Parathyroid adenoma (tissue), 2 donors: ENCODE measurements at regions not wholly inside any gene's neighbourhood (a gene's known extent, or its start where the extent isn't known, plus 50 kb on each side); places are given as distances from the start of the nearest gene placed in this dataset.

Experiments used
- H2AFZ ChIP-seq: fragments of 300-600 bp; sonication (generic); one replicate; pipeline ENCODE4 v1.7.0; 2017; ENCODE audit warnings: antibody characterized with exemption, mild to moderate bottlenecking
- H3K27ac ChIP-seq: fragments of 300-600 bp; sonication (generic); one replicate; pipeline ENCODE4 v1.7.0; 2017
- H3K27me3 ChIP-seq: fragments of 300-600 bp; sonication (generic); one replicate; pipeline ENCODE4 v1.7.0; 2017; ENCODE audit warnings: low read length; ENCODE audit not compliant: control insufficient read depth, insufficient read depth
- H3K36me3 ChIP-seq: fragments of 300-600 bp; sonication (generic); one replicate; pipeline ENCODE4 v1.7.0; 2017; ENCODE audit warnings: low read length; ENCODE audit not compliant: control insufficient read depth, insufficient read depth
- H3K4me1 ChIP-seq: fragments of 300-600 bp; sonication (generic); one replicate; pipeline ENCODE4 v1.7.0; 2017; ENCODE audit warnings: control low read depth
- H3K4me2 ChIP-seq: fragments of 300-600 bp; sonication (generic); one replicate; pipeline ENCODE4 v1.7.0; 2017; ENCODE audit warnings: low read length
- H3K4me3 ChIP-seq: fragments of 300-600 bp; sonication (generic); one replicate; pipeline ENCODE4 v1.7.0; 2017; ENCODE audit warnings: low read depth, low read length
- H3K79me2 ChIP-seq: fragments of 300-600 bp; sonication (generic); one replicate; pipeline ENCODE4 v1.7.0; 2017; ENCODE audit warnings: control low read depth
- H3K9ac ChIP-seq: fragments of 300-600 bp; sonication (generic); one replicate; pipeline ENCODE4 v1.7.0; 2017; ENCODE audit warnings: mild to moderate bottlenecking
- H3K9me3 ChIP-seq: fragments of 300-600 bp; sonication (generic); one replicate; pipeline ENCODE4 v1.7.0; 2017; ENCODE audit warnings: low read length; ENCODE audit not compliant: control insufficient read depth
- CTCF ChIP-seq: fragments of 300-600 bp; sonication (generic); IDR thresholded peaks from one replicate; pipeline ENCODE4 v1.7.0; 2017; ENCODE audit warnings: antibody characterized with exemption, mild to moderate bottlenecking
- donor health status: primary hyperparathyroidism.

- H3K4me2 ChIP-seq, result no peak overlapping the region
- no peaks in the 10 kb centered on the region for H3K4me1 ChIP-seq
- H3K9me3 ChIP-seq, result no peaks in the 10 kb centered on the region
- no peak overlapping the region for H3K27ac ChIP-seq
- no peak overlapping the region for H3K4me3 ChIP-seq
- no peak overlapping the region for H3K9ac ChIP-seq
- H3K36me3 ChIP-seq, result no peaks in the 10 kb centered on the region
- H2AFZ ChIP-seq, result no peak overlapping the region
- H3K79me2 ChIP-seq, result no peaks in the 10 kb centered on the region
- TF ChIP-seq CTCF, result no peak
- no peaks in the 10 kb centered on the region for H3K27me3 ChIP-seq
Measured at GRCh38 chr4:77471821-77472495, 133.7 kb upstream of the CXCL13 start.

DNA sequence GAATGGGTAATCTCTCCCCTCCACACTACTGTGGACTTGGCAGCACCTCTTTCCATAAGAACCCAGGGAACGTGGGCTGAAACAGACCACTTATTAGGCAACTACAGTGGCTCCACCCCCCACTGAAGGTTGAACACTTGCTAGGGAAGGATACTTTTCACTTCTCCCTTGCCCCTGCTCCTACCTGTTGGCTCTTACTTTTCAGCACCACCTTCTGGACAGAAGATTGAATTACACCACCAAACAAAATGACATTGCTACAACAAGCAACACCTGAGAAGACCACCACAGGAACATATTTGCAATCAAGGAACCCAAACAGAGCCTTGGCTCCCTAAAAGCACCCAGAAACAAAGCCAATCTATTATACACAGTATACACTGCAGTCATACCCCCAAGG, 132.1 kb upstream of the CXCL13 start:
- Histone ChIP-seq H3K4me2 (no peak overlapping the region), H3K4me1 (no peaks in the 10 kb centered on the region), H2AFZ (no peak overlapping the region), H3K36me3 (no peaks in the 10 kb centered on the region), H3K79me2 (no peaks in the 10 kb centered on the region), H3K4me3 (no peak overlapping the region), H3K27ac (no peak overlapping the region), H3K9me3 (no peaks in the 10 kb centered on the region), H3K9ac (no peak overlapping the region), H3K27me3 (no peaks in the 10 kb centered on the region)
- TF ChIP-seq CTCF, result no peak

GRCh38 chr4:77481856-77482255, 123.8 kb upstream of the CXCL13 start:
- no peak overlapping the region for H3K4me2 ChIP-seq
- no peak overlapping the region for H3K9ac ChIP-seq
- H3K36me3 ChIP-seq, result no peaks in the 10 kb centered on the region
- no peaks in the 10 kb centered on the region for H3K79me2 ChIP-seq
- H3K4me1 ChIP-seq, result no peaks in the 10 kb centered on the region
- H3K9me3 ChIP-seq, result no peaks in the 10 kb centered on the region
- H3K27me3 ChIP-seq, result no peaks in the 10 kb centered on the region
- H3K27ac ChIP-seq, result no peak overlapping the region
- no peak overlapping the region for H3K4me3 ChIP-seq
- TF ChIP-seq CTCF, result no peak
- no peak overlapping the region for H2AFZ ChIP-seq

DNA sequence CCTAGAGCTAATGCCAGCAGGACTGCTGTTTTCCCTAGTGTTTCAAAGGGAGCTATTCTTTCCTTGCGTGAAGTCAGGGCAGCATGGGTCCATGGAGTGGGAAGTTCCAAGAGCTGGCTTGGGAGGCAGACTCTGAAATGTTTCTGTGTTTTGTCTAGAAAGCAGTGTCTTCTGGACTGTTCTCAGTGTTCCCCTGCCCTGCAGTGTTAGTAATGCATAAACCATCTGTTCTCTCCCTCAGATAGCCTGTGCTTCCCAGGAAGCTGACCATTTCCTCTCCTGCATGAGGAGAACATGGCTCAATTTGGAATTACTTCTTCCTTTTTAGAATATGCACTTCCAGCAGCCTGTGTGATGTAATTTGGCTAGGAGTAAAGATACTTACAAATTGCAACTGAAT, 116.7 kb upstream of the CXCL13 start:
- Histone ChIP-seq H3K9me3 (no peaks in the 10 kb centered on the region), H3K4me2 (no peak overlapping the region), H2AFZ (no peak overlapping the region), H3K36me3 (no peaks in the 10 kb centered on the region), H3K4me1 (no peaks in the 10 kb centered on the region), H3K27ac (no peak overlapping the region), H3K27me3 (no peaks in the 10 kb centered on the region), H3K79me2 (no peaks in the 10 kb centered on the region), H3K4me3 (no peak overlapping the region), H3K9ac (no peak overlapping the region)
- TF ChIP-seq CTCF, result no peak

DNA sequence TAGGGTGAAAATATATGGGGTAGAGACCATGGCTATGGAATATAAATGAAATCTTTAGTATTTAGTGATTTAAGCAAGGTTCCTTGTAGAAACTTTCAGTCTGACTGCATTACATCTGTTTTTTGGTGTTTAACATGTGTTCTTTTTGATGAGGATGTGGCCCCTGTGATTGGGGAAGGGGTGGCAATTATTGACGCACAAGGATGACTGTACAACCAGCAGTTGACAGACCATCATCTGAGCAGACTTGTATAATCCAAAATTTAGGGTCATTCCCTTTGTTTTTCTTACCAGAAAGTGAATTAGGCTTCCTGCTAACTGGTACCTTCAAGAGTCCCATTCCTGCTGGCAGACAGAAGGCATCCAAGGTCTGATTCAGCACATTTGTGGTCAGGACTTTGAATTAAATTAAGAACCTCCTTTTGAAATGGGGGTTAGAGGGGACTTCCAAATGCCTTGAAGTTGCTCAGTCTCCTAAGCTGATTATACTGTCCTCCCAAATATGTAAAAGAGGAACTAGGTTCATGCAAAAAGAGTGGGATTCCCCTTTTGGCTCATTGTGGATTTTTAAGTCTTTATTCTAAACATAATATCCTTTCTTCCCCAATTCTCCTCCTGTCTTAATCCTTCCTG, 112.4 kb upstream of the CXCL13 start:
- Histone ChIP-seq H3K27me3 (no peaks in the 10 kb centered on the region), H3K9me3 (no peaks in the 10 kb centered on the region), H3K36me3 (no peaks in the 10 kb centered on the region), H3K4me3 (no peak overlapping the region), H3K27ac (no peak overlapping the region), H2AFZ (no peak overlapping the region), H3K4me2 (no peak overlapping the region), H3K4me1 (no peaks in the 10 kb centered on the region), H3K9ac (no peak overlapping the region), H3K79me2 (no peaks in the 10 kb centered on the region)
- no peak for TF ChIP-seq CTCF
